NCI-H345 (cell line): ENCODE measurements at regions not wholly inside any gene's neighbourhood (a gene's known extent, or its start where the extent isn't known, plus 50 kb on each side); places are given as distances from the start of the nearest gene placed in this dataset.
"Not testable (repeated sequence)": the region's sequence is repeated elsewhere in the genome, so short reads cannot be mapped to it uniquely, and the experiment has no call there.

Experiments used
- DNase-seq: peaks from one replicate; lab custom pipeline; 2025; lab: John Stamatoyannopoulos, UW

DNA sequence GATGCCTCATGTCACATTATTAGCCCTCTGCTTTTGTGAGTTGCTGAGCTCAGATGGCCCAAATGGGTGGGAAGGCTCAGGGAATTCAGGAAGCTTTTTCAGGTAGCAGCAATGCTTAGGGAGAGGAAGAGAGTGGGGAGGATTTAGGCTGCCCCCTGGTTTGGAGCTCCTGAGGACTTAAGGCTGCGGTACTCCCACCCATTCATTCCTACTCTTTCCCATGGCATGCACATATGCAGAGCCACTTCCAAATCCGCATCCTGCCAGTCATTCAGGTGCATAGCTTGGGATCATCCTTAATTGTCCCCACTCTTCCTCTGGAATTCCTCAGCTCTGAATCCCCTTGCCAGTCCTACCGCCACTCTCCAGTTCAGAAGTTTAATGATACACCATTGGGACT is 343.1 kb upstream of the FRG2C start:
- DNase-seq, result no peak

DNA sequence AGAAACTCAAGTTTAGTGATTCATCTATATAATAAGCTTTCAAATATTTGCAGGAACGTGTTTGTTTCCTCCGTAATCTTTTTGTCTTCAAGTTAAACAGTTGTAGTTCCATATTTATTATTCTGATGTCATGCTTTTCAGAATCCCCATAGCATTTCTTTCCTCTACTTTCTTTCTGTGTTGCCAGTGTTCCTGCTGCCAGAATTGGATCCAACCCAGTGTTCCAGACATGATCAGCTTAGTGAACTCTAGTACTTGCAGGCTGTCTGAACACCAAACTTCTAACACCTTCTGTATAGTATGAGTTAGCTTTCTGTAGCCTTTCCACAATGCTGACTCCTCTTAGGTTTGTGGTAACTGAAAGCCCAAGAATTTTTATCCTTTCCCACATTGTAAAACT is 340.2 kb upstream of the FRG2C start:
- not testable (repeated sequence) for DNase-seq

DNA sequence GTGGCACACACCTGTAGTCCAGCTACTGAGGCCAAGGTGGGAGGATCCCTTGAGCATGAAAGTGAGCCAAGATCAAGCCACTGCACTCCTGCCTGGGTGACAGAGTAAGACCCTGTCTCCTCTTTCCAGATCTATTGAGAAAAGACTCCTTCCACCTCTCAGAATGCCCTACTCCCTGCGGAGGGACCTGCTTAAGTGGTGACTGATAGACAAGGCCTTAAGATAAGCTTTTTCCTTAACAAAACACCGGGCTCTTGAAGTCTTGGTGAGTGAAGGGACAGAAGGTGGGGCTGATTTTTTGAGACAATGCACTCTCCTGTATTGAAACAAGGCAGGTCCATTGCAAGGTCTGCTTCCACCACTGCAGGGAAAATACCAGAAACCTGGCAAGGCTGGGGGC is 338.4 kb upstream of the FRG2C start:
- no peak for DNase-seq

DNA sequence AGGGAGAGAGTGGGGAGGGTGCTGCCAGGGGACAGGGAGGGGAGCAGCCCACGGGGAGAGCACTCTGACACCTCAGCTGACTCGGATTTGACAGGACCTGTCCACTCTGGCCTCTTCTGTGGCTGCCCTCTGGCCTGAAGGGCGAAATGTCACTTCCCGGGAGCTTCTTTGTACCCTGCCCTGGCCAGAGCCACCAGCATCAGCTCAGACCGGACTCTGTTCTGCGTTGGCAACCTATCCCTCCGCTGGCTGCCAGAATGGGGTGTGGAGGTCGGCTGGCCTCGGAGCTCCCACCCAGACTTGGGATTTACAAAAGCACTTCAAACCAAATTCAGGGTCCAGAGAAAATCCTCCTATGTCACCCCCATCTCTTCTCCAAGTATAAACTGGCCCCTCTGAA is 336.7 kb upstream of the FRG2C start:
- no peak for DNase-seq

DNA sequence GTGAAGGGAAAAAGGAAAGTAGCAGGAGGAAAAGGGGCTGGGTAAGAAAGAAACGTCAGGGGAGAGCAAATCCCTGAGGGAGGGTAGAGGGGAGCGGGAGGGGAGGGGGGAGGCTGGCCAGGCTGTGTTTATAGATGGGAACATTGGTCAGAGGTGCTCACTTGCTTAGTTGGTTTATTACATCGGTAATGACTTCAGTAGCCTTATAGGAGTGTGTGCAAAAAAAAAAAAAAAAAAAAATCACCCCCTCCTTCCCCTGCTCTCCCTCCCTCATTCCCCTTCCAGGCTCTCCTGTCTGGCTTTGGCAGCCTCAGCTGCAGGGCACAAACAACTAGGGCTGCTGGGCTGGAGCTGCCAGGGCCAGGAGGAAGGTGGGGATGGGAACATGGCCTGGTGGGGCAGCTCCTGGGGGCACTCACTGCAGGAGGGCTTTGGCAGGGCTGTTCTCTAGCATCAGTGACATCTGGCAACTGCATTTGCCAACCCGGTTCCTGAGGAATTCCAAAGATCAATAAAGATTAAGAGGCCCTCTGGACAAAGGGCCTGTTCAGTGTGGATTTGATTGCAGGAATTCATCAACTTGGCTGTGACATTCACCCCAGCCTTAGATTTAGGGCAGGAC is 334.5 kb upstream of the FRG2C start:
- no peak for DNase-seq

DNA sequence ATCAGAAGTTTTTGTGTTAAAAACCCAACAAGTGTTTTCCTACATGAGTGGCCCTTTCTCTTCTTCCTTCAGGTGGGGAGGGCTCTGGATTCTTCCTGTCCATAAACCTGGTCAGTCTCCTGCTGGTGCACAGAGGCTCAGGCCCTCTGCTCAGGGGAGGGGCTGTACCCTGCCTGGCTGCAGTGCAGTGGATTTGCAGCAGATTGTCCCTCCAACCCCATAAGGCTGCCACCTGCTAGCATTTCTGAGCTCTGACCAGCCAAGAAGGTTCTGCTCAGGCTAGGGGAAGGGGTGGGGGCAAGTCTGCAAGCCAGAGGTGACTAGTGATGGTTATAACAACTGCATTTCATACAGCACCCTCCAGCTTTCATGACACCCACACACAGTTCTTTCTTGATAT is 333.7 kb upstream of the FRG2C start:
- DNase-seq, result not testable (repeated sequence)

DNA sequence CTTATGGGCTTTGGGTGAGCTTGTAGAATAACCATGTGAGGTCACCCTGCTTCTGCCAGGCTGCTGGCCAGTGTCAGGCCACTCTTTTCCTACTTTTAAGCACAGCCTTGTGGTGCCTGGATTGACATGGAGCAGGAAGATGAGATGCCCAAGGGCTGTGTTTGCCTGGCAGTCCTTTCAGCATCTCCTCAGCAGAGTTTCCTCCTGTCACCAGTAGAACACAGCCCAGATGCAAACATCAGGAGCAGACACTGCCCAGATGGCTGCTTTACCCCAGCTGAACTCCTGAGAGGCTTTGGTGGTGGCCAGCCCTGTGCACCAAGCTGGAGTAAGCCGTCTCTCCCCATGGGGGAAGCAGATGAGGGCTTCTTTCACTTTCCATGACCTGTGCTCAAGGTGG is 332.0 kb upstream of the FRG2C start:
- DNase-seq, result not testable (repeated sequence)

DNA sequence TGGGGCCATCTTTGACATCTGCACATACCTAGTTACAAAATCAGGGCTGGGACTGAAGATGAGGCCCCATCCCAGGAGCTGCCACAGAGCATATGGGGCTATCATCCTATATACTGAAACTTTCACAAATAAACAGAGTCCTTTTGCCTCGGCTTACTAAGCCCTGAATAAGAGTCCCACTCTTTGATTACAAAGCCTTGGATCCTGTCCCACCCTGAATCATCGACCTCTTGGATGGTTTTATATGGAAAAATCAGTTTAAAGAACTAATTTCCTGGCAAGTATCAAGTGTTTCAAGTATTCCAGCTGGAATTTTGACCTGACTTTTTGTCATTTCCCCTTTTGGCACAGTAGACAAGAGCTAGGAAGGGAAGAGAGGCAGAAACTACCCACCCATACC is 331.3 kb upstream of the FRG2C start:
- DNase-seq, result no peak

DNA sequence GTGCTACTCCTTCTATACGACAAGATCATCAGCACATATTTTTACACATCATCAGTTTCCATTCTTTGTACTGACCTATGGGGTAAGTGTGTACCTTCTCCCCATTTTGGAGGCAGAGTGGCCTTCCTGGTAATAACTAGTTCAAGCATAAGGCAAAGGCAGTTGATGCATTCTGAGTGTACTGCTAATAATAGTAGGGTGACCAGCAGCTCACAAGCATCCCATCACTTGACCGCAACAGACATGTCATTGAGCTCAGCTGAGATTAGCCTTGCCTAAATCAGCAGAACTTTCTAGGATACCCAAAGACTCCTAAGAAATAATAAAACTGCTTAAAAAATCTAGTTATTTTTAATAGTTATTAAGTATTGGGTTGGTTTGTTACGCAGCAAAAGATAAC is 329.8 kb upstream of the FRG2C start:
- no peak for DNase-seq

DNA sequence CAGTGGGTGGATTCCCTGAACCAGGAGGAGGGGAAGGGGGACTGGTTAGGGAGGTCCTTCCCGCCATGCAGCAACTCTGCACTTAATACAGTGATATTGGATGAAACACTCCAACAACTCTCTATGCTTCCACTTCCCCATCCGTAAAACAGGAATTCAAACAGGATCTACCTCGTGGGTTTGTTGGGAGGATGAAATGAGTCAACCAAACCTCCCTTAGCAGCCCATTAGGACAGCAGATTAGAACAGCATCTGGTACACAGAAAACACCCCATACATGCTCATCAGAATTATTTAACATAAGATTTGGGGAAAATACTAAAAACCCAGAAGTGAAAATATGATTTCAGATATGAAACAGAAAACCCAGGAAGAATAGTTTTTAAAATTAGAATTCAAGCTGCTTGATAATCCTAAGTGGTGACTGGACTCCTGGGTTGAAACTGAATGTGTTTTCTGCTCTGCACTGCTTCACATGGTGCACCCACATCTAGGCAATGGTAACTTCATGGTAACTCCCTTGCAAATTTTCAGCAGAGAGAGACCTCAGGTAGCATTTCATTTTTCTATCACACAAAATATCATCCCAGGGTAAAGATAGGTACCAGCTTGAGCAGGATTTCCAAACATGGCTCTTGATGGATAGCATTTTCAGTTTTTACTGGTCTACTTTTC is 326.8 kb upstream of the FRG2C start:
- DNase-seq, result no peak

DNA sequence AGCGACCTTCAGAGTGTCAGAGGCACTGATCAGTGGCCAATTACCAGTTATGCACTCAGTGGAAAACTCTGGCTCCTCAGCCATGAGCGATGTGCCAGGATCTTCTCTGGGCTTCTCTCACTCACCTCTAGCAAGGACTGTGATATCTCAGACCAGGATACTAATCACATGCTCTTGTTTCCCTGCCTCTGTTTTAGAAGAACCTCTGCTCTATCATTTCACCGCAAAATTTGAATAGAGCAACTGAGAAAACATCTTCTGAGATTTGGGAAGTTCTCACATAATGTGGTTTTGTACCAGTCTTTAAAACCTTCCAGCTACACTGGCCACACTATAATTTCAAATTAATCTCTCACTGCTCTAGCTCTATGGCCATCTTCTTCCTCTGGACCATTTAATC is 325.8 kb upstream of the FRG2C start:
- no peak for DNase-seq

DNA sequence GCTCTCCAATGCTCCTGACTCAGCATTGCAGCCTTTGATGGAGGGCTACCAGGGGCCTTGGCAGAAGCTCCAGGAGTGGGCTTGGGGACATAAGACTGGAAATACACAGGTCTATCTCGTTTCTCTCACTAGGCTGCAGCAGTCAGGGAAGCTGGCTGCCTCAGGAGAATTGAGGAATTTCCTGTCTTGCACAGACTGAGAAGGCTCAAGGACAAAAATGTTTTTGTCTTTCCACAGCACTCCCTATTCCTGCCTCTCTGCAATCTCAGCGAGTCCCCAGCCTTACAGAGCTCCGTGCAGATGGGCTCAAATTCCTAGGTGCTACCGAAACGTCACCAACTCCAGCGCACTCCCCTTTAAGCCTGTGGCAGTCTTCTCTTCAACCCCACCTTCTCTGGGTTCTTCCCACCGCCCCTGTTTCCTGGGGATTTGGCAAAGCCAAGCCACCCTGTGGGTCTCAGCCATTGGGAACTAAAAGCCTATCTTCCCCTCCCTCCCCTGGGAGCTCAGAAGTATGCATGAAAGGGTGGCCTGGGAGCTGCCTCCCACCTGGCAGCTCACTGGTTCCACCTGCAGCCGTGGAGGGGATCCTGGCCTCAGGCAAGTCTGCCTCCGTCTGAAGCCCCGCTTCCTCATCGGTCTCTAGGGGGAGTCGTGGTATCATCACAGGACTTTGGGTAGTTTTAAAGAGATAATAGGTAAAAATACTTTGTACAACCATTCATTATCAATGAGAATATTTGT is 322.6 kb upstream of the FRG2C start:
- DNase-seq, result no peak

DNA sequence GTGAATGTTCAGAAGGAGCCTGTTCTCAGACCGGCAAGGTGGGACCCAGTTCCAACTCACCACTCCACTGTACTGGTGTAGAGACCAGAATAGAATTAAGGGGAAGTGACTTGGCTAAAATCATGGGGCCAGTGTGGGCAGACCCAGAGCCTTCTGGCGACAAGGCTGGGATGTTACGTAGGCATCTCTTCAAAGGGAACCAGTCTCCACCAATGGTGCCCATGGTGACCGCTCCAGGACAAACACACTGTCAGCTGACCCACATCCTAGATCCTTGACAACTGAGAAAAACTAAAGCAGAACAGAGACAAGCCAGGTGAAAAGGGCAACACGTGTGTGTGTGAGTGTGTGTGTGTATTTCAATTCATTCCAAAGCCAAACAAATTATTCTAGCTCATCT is 321.7 kb upstream of the FRG2C start:
- DNase-seq, result no peak

DNA sequence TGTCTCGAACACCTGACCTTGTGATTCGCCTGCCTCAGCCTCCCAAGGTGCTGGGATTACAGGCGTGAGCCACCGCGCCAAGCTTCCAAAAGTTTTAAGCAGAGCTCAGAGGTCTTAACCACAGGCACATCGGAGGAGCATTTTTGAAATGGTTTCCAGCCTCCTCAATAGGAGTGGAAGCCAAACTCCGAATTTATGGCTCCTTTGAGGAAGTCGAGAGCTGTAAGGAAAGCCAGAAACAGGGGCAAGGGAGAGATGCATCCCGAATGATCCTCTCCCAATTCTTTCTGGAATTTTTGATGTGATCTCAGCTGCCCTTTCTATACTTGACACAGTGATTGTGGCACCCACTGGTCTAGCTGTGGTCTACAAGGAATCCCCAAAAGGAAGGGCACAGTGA is 313.6 kb upstream of the FRG2C start:
- DNase-seq, result not testable (repeated sequence)

DNA sequence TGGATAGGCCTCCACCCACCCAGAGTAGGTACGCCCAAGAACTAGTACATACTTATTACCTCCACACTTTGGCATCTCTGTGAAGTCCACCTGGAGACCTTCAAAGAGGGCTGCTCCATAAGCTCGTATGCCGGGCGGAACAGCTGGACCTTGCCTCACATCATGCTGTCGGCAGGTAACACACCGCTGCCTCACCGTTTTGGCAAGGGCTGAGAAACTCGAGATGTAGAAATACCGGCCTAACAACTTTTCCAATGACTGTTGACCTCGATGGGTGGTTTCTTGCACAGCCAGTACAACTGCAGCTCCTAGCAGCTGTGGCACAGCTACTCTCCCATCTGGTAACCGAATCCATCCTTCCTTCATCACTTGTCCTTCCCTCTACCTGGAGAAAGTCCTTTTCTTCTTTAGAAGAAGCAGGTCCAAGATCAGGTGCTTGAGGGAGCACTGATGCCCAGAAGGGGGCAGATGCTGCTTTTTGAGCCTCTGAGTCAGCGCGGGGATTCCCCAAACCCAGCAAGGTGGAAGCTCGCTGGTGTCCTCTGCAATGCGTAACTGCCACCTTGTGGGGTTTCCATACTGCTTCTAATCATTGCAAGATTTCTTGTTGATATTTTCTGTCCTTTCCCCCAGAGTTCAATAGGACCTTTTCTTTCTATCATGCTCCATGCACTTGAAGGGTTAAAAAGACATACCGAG is 301.9 kb upstream of the FRG2C start:
- DNase-seq, result not testable (repeated sequence)

DNA sequence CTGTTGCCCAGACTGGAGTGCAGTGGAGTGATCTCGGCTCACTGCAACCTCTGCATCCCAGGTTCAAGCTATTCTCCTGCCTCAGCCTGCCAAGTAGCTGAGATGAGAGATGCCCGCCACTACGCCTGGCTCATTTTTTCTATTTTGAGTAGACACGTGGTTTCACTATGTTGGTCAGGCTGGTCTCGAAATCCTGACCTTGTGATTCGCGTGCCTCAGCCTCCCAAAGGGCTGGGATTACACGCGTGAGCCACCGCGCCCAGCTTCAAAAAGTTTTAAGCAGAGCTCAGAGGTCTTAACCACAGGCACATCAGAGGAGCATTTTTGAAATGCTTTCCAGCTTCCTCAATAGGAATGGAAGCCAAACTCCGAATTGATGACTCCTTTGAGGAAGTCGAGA is 291.2 kb upstream of the FRG2C start:
- DNase-seq, result not testable (repeated sequence)

DNA sequence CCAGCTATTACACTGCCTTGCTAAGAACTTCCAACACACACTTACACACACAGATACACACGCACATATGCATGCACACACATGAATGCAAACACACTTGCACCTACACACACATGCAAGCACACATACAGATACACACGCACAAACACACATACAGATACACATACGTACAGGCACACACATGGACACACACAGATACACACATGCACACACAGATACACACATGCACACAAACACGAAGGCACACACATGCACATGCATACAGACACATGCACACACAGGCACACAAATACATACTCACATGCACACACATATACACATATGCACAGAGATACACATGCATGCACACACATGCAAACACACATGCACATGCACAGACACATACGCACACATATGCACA is 284.3 kb upstream of the FRG2C start:
- DNase-seq, result not testable (repeated sequence)

DNA sequence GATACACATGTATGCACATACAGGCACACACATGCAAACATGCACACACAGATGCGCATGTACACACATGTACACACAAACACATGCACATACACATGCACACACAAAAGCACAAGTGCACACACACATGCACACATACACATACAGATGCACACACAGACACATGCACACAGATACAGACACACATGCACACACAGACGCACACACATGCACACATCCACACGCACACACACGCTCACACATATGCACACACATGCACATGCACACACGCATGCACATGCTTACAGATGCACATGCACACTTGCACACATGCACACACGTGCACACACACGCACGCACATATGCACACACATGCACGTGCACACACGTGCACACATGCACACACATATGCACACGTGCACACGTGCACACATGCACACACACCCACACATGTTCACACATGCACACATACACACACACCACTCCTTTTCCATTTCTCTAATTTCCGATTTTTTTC is 283.8 kb upstream of the FRG2C start:
- no peak for DNase-seq

DNA sequence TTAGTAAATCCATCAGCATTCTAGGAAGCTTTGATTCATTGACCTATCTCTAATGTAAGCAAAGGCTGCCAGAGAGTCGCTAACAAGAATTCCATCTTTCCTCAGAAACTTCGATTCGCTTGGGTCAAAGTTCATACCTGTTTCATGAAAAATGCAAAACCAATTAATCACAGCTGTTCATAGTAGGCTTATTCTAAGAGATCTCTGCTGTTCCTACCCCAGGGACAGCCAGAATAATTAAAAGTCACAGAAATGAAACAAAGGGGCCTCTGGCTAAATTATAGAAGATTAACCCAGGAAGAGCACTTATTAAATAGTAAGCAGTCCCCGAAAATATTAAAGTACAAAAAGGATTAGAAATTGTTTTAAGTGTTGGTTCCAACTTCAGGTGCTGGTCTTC is 280.1 kb upstream of the FRG2C start:
- not testable (repeated sequence) for DNase-seq

DNA sequence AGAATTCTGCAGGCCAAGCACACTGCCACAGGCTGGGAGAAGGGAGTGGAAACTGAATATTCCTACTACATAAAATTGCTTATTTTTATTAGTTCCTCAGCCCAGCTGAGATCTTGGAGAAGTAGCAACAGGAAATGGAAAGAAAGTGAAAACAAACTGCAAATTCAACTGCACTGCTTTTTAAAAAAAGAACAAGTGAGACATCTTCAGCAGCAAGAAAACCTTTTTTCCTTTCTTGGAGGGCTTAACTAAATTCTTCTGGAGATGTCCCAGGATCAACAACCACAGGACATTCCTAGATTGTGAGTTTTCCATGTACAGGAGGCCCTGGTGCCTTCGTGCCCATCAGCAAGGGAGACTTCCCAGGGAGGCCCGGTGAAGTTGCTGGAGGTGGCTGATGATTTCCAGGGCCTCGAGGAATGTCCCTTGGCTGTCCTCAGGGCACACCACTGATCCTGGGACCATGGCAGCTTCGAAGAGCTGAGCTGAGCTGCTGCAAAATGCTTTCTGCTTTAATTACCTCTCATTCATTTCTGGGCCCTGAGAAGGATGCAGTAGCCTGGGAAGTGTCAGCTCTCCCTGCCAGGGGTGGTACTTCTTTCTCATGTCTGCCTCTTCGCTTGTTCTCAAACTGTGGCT is 275.5 kb upstream of the FRG2C start:
- DNase-seq, result not testable (repeated sequence)

DNA sequence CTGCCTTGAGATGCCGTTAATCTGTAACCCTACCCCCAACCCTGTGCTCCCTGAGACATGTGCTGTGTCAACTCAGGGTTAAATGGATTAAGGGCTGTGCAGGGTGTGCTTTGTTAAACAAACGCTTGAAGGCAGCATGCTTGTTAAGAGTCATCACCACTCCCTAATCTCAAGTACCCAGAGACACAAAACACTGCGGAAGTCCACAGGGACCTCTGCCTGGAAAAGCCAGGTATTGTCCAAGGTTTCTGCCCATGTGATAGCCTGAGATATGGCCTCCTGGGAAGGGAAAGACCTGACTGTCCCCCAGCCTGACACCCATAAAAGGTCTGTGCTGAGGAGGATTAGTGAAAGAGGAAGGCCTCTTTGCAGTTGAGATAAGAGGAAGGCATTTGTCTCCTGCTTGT is 270.8 kb upstream of the FRG2C start:
- DNase-seq, result peak; percentile 21

DNA sequence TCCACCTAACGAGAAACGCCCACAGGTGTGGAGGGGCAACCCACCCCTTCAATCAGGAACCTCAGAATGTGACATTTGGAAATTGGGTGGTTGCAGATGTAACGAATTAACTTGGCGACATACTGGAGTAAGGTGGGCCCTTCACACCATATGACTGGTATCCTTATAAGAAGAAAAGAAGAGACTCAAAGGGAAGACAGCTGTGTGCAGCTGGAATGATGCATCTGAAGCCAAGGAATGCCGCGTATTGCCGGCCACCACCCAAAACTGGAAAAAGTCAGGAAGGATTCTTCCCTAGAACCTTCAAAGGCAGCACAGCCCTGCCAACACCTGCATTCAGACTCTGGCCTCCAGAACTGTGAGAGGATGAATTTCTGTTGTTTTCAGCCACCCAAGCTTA is 270.0 kb upstream of the FRG2C start:
- not testable (repeated sequence) for DNase-seq
